Smooth muscle cell (in vitro differentiated cells): ENCODE measurements at regions not wholly inside any gene's neighbourhood (a gene's known extent, or its start where the extent isn't known, plus 50 kb on each side); places are given as distances from the start of the nearest gene placed in this dataset.

Experiments
- DNase-seq: peaks from one replicate; lab custom pipeline; 2025; ENCODE audit not compliant: unreplicated experiment; lab: John Stamatoyannopoulos, UW
- H2AFZ ChIP-seq: fragments of 200-600 bp; sonication (generic); 2 replicates; pipeline ENCODE4 v1.6.0; 2016; ENCODE audit warnings: antibody characterized with exemption, low read depth, mild to moderate bottlenecking
- H3F3A ChIP-seq: fragments of 200-600 bp; sonication (generic); 2 replicates; pipeline ENCODE4 v1.6.0; 2017; ENCODE audit warnings: antibody characterized with exemption, low read depth
- H3K27ac ChIP-seq: fragments of 200-600 bp; sonication (generic); 2 replicates; pipeline ENCODE4 v1.5.1; 2016; ENCODE audit warnings: low read depth, mild to moderate bottlenecking
- H3K27me3 ChIP-seq: fragments of 200-600 bp; sonication (generic); 2 replicates; pipeline ENCODE4 v1.6.1; 2016; ENCODE audit warnings: low read depth, mild to moderate bottlenecking
- H3K36me3 ChIP-seq: fragments of 200-600 bp; sonication (generic); 2 replicates; pipeline ENCODE4 v1.5.1; 2016; ENCODE audit warnings: low read depth
- H3K4me1 ChIP-seq: fragments of 200-600 bp; sonication (generic); 2 replicates; pipeline ENCODE4 v1.5.1; 2016; ENCODE audit warnings: low read depth
- H3K4me2 ChIP-seq: fragments of 200-600 bp; sonication (generic); 2 replicates; pipeline ENCODE4 v1.6.0; 2016; ENCODE audit warnings: mild to moderate bottlenecking
- H3K4me3 ChIP-seq: fragments of 200-600 bp; sonication (generic); 2 replicates; pipeline ENCODE4 v1.5.1; 2016; ENCODE audit warnings: mild to moderate bottlenecking
- H3K79me2 ChIP-seq: fragments of 200-600 bp; sonication (generic); 2 replicates; pipeline ENCODE4 v1.6.0; 2016; ENCODE audit warnings: low read depth, mild to moderate bottlenecking
- H3K9ac ChIP-seq: fragments of 200-600 bp; sonication (generic); 2 replicates; pipeline ENCODE4 v1.6.0; 2016; ENCODE audit warnings: low read depth
- H3K9me3 ChIP-seq: fragments of 200-600 bp; sonication (generic); replicated peaks from 2 replicates; pipeline ENCODE4 v1.5.1; 2016; ENCODE audit warnings: low read depth
- H4K20me1 ChIP-seq: fragments of 200-600 bp; sonication (generic); 2 replicates; pipeline ENCODE4 v1.6.0; 2016; ENCODE audit warnings: low read depth
- WGBS: methylation state at CpG from one replicate; pipeline ENCODE4 v1.1.7; 2016; ENCODE audit warnings: low lambda C conversion rate; 5-methylcytosine and 5-hydroxymethylcytosine counted together
- TF ChIP-seq, protein P1 (sequence below): fragments of 200-600 bp; sonication (generic); IDR thresholded peaks from 2 replicates; pipeline ENCODE4 v1.5.1; 2017; ENCODE audit warnings: borderline replicate concordance, mild to moderate bottlenecking, antibody characterized with exemption; ENCODE audit not compliant: insufficient read depth, poor library complexity, severe bottlenecking

DNA sequence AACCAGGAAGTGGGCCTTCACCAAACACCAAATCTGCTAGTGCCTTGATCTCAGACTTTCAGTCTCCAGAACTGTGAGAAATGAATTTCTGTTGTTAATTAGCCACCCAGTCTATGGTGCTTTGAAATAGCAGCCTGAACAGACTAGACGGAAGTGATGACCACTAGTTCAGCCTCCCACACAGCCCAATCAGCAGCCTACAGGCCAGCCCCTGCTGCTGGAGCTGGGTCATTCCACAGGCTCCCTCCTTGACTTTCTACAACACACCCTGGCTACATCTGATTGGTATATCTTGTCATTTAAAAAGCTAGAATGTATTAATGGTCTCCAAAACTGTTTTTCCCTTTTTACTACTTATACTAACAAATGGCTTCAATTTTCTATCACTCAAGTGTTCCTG is 277.2 kb upstream of the TAC1 start:
- TF ChIP-seq, protein P1, sequence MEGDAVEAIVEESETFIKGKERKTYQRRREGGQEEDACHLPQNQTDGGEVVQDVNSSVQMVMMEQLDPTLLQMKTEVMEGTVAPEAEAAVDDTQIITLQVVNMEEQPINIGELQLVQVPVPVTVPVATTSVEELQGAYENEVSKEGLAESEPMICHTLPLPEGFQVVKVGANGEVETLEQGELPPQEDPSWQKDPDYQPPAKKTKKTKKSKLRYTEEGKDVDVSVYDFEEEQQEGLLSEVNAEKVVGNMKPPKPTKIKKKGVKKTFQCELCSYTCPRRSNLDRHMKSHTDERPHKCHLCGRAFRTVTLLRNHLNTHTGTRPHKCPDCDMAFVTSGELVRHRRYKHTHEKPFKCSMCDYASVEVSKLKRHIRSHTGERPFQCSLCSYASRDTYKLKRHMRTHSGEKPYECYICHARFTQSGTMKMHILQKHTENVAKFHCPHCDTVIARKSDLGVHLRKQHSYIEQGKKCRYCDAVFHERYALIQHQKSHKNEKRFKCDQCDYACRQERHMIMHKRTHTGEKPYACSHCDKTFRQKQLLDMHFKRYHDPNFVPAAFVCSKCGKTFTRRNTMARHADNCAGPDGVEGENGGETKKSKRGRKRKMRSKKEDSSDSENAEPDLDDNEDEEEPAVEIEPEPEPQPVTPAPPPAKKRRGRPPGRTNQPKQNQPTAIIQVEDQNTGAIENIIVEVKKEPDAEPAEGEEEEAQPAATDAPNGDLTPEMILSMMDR: no peak
- Histone ChIP-seq H3K4me3 (no peak overlapping the region), H3K27ac (no peak overlapping the region), H3K36me3 (no peaks in the 10 kb centered on the region), H2AFZ (no peak overlapping the region), H4K20me1 (no peaks in the 10 kb centered on the region), H3K9ac (no peak overlapping the region), H3K27me3 (no peaks in the 10 kb centered on the region), H3K4me1 (no peaks in the 10 kb centered on the region), H3F3A (no peaks in the 10 kb centered on the region), H3K79me2 (no peaks in the 10 kb centered on the region), H3K9me3 (no peaks in the 10 kb centered on the region), H3K4me2 (no peak overlapping the region)
- no peak for DNase-seq
- WGBS: 36% methylated on average over 1 of the region's 1 CpG

DNA sequence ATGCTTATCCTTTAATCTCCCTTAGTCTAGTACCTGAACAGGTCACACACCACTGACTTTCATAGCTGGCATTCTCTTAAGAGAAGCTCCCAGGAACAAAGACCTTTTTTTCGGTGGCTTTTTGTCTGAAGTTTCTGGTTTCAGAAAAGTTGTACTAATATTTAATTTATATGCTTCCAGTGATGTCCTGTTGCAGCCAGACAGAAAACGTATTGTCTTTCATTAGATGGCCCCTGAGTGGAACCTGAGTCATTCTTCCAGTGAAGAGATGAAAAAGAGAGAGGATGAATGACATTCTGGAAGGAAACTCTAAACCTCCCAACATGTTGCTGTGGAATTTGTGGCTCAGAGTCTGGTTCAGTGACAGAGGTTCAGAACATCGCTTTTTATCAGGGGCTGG is 274.8 kb upstream of the TAC1 start:
- no peak overlapping the region for H3K4me2 ChIP-seq
- no peaks in the 10 kb centered on the region for H3K79me2 ChIP-seq
- no peaks in the 10 kb centered on the region for H3K36me3 ChIP-seq
- no peaks in the 10 kb centered on the region for H4K20me1 ChIP-seq
- no peaks in the 10 kb centered on the region for H3K9me3 ChIP-seq
- no peaks in the 10 kb centered on the region for H3F3A ChIP-seq
- TF ChIP-seq, protein P1: no peak
- H3K27ac ChIP-seq: no peak overlapping the region
- no peak overlapping the region for H3K4me3 ChIP-seq
- H3K9ac ChIP-seq: no peak overlapping the region
- H3K27me3 ChIP-seq: no peaks in the 10 kb centered on the region
- no peak overlapping the region for H2AFZ ChIP-seq
- H3K4me1 ChIP-seq: no peaks in the 10 kb centered on the region
- DNase-seq: no peak
- WGBS: 64% methylated on average over 3 of the region's 3 CpGs

DNA sequence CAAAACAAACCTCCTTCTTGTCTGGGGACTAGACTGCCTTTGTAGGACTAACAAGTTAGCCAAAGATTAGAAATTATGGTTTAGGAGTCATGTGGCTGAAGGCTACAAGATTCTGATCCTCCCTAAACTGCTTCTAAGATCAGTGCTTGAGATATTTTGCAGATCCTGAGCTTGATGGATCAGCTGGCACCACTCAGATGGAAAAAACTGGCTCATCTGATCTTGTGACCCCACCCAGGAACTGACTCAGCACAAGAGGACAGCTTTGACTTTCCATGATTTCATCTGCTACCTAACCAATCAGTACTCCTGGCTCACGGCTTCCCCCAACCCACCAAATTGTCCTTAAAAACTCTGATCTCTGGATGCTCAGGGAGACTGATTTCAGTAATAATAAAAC is 271.5 kb upstream of the TAC1 start:
- H3K36me3 ChIP-seq: no peaks in the 10 kb centered on the region
- no peak overlapping the region for H3K4me2 ChIP-seq
- no peaks in the 10 kb centered on the region for H3K79me2 ChIP-seq
- WGBS: 100% methylated on average over 1 of the region's 1 CpG
- DNase-seq: no peak
- H3K27me3 ChIP-seq: no peaks in the 10 kb centered on the region
- H3F3A ChIP-seq: no peaks in the 10 kb centered on the region
- TF ChIP-seq, protein P1: no peak
- no peaks in the 10 kb centered on the region for H3K4me1 ChIP-seq
- no peak overlapping the region for H2AFZ ChIP-seq
- no peak overlapping the region for H3K27ac ChIP-seq
- H3K9ac ChIP-seq: no peak overlapping the region
- H4K20me1 ChIP-seq: no peaks in the 10 kb centered on the region
- H3K9me3 ChIP-seq: no peaks in the 10 kb centered on the region
- H3K4me3 ChIP-seq: no peak overlapping the region

DNA sequence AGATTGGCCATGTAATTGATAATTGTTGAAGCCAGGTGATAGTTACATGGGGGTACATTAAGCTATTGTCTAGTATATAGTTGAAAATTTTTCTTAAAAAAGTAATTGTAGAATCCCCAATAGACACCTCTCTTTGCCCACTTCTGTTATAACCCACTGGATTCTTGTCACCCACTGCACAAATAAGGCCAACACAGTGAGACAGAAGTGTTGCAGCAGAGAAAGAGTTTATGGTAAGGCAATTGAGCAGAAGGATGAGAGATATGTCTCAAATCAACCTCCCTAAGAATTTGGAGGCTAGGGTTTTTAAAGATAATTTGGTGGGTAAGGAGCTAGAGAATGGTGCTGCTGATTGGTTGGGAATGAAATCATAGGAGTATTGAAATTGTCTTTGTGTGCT is 270.3 kb upstream of the TAC1 start:
- H3K9me3 ChIP-seq: no peaks in the 10 kb centered on the region
- H3K27me3 ChIP-seq: no peaks in the 10 kb centered on the region
- H2AFZ ChIP-seq: no peak overlapping the region
- no peak overlapping the region for H3K4me2 ChIP-seq
- H3K9ac ChIP-seq: no peak overlapping the region
- H3F3A ChIP-seq: no peaks in the 10 kb centered on the region
- no peak for DNase-seq
- no peak overlapping the region for H3K27ac ChIP-seq
- H3K4me1 ChIP-seq: no peaks in the 10 kb centered on the region
- H3K4me3 ChIP-seq: no peak overlapping the region
- no peaks in the 10 kb centered on the region for H3K79me2 ChIP-seq
- no peaks in the 10 kb centered on the region for H4K20me1 ChIP-seq
- TF ChIP-seq, protein P1: no peak
- H3K36me3 ChIP-seq: no peaks in the 10 kb centered on the region
